A673 (cell line): ENCODE measurements at regions not wholly inside any gene's neighbourhood (a gene's known extent, or its start where the extent isn't known, plus 50 kb on each side); places are given as distances from the start of the nearest gene placed in this dataset.
"Not testable (repeated sequence)": the region's sequence is repeated elsewhere in the genome, so short reads cannot be mapped to it uniquely, and the experiment has no call there.

Experiments
- BruUV-seq: library from RNA; stranded (reverse); fragments of 400-500 nt; replicated peaks from 2 replicates; lab custom pipeline; 2021; lab: Mats Ljungman, UMichigan
- CTCF ChIA-PET: fragments of 300-600 bp; sonication (Branson Sonifier 250); formaldehyde crosslinking; loops from one replicate; lab custom pipeline; 2022; ENCODE audit warnings: antibody characterized with exemption; lab: Charles Lee
- POLR2A ChIA-PET: fragments of 300-600 bp; sonication (Branson Sonifier 250); formaldehyde crosslinking; loops from one replicate; lab custom pipeline; 2022; ENCODE audit warnings: antibody characterized with exemption; ENCODE audit not compliant: low non-redundant PET; lab: Charles Lee
- DNase-seq: peaks from one replicate; pipeline ENCODE4 v3.0.0-alpha.2; 2015; ENCODE audit warnings: low spot score
- H3K27ac ChIP-seq: fragments of 200-600 bp; sonication (generic); 2 replicates; pipeline ENCODE4 v1.5.1; 2016; ENCODE audit warnings: mixed run types, low read depth, mild to moderate bottlenecking, mixed read lengths, antibody characterized with exemption, low read length; ENCODE audit not compliant: poor library complexity, severe bottlenecking
- H3K27me3 ChIP-seq: fragments of 200-600 bp; sonication (generic); replicated peaks from 2 replicates; pipeline ENCODE4 v1.6.1; 2017; ENCODE audit warnings: mixed run types, low read depth, mild to moderate bottlenecking, mixed read lengths, antibody characterized with exemption, low read length; ENCODE audit not compliant: insufficient read depth, poor library complexity
- H3K36me3 ChIP-seq: fragments of 200-600 bp; sonication (generic); 2 replicates; pipeline ENCODE4 v1.6.1; 2016; ENCODE audit warnings: mixed run types, mild to moderate bottlenecking, mixed read lengths, antibody characterized with exemption, low read length; ENCODE audit not compliant: insufficient read depth, poor library complexity, severe bottlenecking
- H3K4me1 ChIP-seq: fragments of 200-600 bp; sonication (generic); 2 replicates; pipeline ENCODE4 v1.6.1; 2017; ENCODE audit warnings: mixed run types, mild to moderate bottlenecking, mixed read lengths, antibody characterized with exemption, low read length; ENCODE audit not compliant: insufficient read depth, poor library complexity, severe bottlenecking
- H3K4me3 ChIP-seq: fragments of 200-600 bp; sonication (generic); 2 replicates; pipeline ENCODE4 v1.5.1; 2016; ENCODE audit warnings: low read depth, mixed run types, mild to moderate bottlenecking, mixed read lengths, low read length; ENCODE audit not compliant: poor library complexity, severe bottlenecking
- H3K9me3 ChIP-seq: fragments of 200-600 bp; sonication (generic); 2 replicates; pipeline ENCODE4 v1.6.1; 2016; ENCODE audit warnings: mixed run types, low read depth, mild to moderate bottlenecking, mixed read lengths, antibody characterized with exemption, low read length; ENCODE audit not compliant: poor library complexity, severe bottlenecking
- EZH2 ChIP-seq: fragments of 200-600 bp; sonication (generic); IDR thresholded peaks from 2 replicates; pipeline ENCODE4 v1.6.1; 2017; ENCODE audit warnings: borderline replicate concordance, low read depth, mild to moderate bottlenecking, mixed read lengths, antibody characterized with exemption, low read length; ENCODE audit not compliant: poor library complexity, severe bottlenecking
- intact Hi-C: fragments of 100-400 bp; cut with micrococcal nuclease; formaldehyde crosslinking; loops from one replicate; pipeline ENCODE4 v1.10.0; 2022; ENCODE audit not compliant: unreplicated experiment
- TF ChIP-seq, protein P1 (sequence below): fragments of 300-800, 200-600 bp; sonication (generic); conservative IDR thresholded peaks from 2 replicates; pipeline ENCODE4 v1.5.1; 2017; ENCODE audit warnings: low read depth, mild to moderate bottlenecking, antibody characterized with exemption, low read length, moderate library complexity, mixed read lengths

DNA sequence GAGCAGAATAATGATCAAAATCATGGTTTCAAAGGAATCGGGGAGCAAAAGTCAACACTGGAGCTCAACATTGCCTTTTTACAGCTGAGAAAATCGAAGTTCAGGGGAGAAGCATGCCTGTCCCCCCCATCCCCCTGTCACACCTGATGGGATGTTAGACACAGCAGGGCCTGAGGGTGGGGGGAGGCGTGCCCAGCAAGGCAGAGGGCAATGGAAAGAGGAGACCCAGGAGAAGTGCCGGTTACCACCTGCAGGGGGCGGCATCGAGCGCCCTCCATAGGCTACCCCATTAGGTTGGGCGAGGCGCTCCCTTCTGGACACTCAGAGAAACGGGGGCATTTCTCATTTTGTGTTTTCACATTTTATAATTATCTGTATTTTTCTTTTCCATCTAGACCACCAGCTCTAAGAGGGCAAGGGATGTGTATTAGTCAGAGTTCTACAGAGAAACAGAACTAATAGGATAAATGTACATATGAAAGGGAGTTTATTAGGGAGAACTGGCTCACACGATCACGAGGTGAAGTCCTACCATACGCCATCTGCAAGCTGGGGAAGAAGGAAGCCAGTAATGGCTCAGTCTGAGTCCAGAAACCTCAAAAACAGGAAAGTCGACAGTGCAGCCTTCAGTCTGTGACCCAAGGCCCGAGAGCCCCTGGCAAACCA is 271.3 kb downstream of the LRATD1 start:
- Histone ChIP-seq H3K27me3 (peaks cover 34% of the 10 kb centered on the region), H3K36me3 (no peaks in the 10 kb centered on the region), H3K27ac (no peak overlapping the region), H3K4me3 (no peak overlapping the region), H3K9me3 (no peaks in the 10 kb centered on the region), H3K4me1 (no peaks in the 10 kb centered on the region)
- no peak for TF ChIP-seq EZH2
- TF ChIP-seq, protein P1, sequence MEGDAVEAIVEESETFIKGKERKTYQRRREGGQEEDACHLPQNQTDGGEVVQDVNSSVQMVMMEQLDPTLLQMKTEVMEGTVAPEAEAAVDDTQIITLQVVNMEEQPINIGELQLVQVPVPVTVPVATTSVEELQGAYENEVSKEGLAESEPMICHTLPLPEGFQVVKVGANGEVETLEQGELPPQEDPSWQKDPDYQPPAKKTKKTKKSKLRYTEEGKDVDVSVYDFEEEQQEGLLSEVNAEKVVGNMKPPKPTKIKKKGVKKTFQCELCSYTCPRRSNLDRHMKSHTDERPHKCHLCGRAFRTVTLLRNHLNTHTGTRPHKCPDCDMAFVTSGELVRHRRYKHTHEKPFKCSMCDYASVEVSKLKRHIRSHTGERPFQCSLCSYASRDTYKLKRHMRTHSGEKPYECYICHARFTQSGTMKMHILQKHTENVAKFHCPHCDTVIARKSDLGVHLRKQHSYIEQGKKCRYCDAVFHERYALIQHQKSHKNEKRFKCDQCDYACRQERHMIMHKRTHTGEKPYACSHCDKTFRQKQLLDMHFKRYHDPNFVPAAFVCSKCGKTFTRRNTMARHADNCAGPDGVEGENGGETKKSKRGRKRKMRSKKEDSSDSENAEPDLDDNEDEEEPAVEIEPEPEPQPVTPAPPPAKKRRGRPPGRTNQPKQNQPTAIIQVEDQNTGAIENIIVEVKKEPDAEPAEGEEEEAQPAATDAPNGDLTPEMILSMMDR: peak; percentile 87
- ChIA-PET CTCF (interaction anchor here (0.7 kb wide), 1 partner anchor 1857 kb away, joined by 3 read pairs; no protein-coding TSS in a partner anchor), POLR2A (no interaction called here)
- BruUV-seq: no TSS peak
- intact Hi-C loops: no loop called here
- peak; percentile 52 for DNase-seq

DNA sequence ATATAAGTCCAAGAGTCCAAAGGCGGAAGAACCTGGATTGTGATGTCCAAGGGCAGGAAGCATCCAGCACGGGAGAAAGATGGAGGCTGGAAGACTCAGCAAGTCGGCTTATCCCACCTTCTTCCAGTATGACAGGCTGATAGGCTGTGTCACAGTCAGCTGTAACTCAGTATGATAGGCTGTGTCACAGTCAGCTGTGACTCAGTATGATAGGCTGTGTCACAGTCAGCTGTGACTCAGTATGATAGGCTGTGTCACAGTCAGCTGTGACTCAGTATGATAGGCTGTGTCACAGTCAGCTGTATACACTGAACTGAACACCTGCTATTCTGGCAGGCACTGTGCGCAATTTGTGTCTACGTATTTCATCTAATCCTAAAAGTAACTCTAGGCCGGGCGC is 271.9 kb downstream of the LRATD1 start:
- DNase-seq, H3K4me3 ChIP-seq, H3K4me1 ChIP-seq, H3K36me3 ChIP-seq, BruUV-seq, intact Hi-C loops, H3K27ac ChIP-seq, POLR2A ChIA-PET, H3K9me3 ChIP-seq: not testable (repeated sequence)
- CTCF ChIA-PET: interaction anchor here (0.7 kb wide), 1 partner anchor 1858 kb away, joined by 3 read pairs; no protein-coding TSS in a partner anchor
- peaks cover 33% of the 10 kb centered on the region for H3K27me3 ChIP-seq

DNA sequence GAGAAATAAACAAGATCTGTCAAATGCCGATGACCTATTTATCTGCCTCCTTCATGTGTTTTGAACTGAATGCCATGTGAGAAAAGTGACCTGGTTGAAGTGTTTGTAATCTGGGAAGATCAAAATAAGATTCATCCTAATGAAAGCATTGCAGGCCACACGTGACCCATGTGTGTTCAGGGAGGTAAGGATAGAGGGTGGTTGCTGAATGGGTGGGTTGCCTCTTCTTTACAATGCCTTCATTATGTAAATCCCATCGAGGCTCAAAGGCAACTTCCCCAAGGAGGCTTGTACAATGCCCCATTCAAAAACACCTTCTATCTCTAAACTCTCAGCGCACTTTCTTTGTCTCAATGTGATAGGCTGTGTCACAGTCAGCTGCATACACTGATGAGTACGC is 273.1 kb downstream of the LRATD1 start:
- peaks cover 29% of the 10 kb centered on the region for H3K27me3 ChIP-seq
- intact Hi-C loops: no loop called here
- H3K4me1 ChIP-seq: peaks cover 12% of the 10 kb centered on the region
- no peaks in the 10 kb centered on the region for H3K9me3 ChIP-seq
- H3K36me3 ChIP-seq: no peaks in the 10 kb centered on the region
- TF ChIP-seq EZH2: no peak
- TF ChIP-seq, protein P1: no peak
- H3K4me3 ChIP-seq: no peak overlapping the region
- no peak for DNase-seq
- BruUV-seq: no TSS peak
- ChIA-PET POLR2A (no interaction called here), CTCF (no interaction called here)
- H3K27ac ChIP-seq: no peak overlapping the region

DNA sequence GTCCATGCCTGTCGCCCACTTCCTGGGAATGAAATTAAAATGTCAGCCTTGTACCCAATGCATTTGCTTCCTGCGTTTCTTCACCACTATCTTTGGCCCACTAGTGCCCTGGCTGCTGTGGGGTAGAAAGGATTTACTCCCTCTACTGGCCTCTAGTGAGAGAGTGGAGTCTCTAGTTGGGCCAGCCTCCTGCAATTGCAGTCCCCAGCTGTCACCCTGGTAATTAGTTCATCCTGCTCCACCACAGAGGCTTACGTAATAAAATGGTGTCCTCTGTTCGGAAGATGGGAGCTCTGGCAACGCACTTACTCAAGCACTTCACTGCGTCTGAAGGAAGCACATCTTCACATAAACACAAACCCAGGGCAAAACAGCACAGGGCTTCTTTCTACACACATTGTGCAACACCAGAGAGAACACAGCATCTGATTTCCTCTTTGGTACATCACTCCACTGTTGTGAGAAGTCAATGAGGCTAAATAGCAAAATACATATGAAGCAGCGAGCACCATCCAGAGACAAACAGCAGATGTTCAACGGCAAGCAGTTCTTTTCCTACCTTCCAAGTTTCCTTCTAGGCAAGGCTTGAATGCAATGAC is 274.6 kb downstream of the LRATD1 start:
- Histone ChIP-seq H3K27ac (no peak overlapping the region), H3K27me3 (peaks cover 29% of the 10 kb centered on the region), H3K9me3 (no peaks in the 10 kb centered on the region), H3K36me3 (no peaks in the 10 kb centered on the region), H3K4me1 (peaks cover 19% of the 10 kb centered on the region), H3K4me3 (no peak overlapping the region)
- TF ChIP-seq, protein P1: peak; percentile 61
- TF ChIP-seq EZH2: no peak
- peak; percentile 62 for DNase-seq
- BruUV-seq: no TSS peak
- CTCF ChIA-PET: no interaction called here
- POLR2A ChIA-PET: no interaction called here
- intact Hi-C loops: no loop called here
